ENCODE measurements at regions not wholly inside any gene's neighbourhood (a gene's known extent, or its start where the extent isn't known, plus 50 kb on each side); places are given as distances from the start of the nearest gene placed in this dataset.
"Not testable (repeated sequence)": the region's sequence is repeated elsewhere in the genome, so short reads cannot be mapped to it uniquely, and the experiment has no call there.

DNA sequence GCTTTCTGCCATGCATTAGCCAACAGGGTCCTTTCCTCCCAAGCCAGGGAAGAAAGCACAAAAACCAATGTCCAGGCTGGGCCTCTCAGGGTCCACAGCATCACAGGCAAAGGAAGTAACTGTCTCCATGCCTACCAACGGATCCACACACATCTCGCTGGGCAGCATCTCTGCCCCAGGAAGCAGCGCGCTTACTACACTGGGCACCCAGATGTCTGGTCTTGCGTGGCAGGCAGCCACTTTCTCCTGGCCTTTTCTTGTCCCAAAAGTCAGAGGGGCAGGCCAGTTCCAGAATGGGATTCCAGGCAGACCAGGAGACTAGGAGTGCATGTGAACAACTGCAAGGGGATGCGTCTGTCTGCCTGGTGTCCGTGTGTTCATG is 153.3 kb upstream of the PLGLB2 start:
- TF ChIP-seq, protein P1, sequence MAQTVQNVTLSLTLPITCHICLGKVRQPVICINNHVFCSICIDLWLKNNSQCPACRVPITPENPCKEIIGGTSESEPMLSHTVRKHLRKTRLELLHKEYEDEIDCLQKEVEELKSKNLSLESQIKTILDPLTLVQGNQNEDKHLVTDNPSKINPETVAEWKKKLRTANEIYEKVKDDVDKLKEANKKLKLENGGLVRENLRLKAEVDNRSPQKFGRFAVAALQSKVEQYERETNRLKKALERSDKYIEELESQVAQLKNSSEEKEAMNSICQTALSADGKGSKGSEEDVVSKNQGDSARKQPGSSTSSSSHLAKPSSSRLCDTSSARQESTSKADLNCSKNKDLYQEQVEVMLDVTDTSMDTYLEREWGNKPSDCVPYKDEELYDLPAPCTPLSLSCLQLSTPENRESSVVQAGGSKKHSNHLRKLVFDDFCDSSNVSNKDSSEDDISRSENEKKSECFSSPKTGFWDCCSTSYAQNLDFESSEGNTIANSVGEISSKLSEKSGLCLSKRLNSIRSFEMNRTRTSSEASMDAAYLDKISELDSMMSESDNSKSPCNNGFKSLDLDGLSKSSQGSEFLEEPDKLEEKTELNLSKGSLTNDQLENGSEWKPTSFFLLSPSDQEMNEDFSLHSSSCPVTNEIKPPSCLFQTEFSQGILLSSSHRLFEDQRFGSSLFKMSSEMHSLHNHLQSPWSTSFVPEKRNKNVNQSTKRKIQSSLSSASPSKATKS (CRISPR knock-in tag; IDR thresholded peaks at IDR 0.05) = not testable (repeated sequence)
- not testable (repeated sequence) for TF ChIP-seq POLR2AphosphoS5 (IDR thresholded peaks at IDR 0.05; ENCODE audit: low read depth, low read length); HOXA7 (CRISPR knock-in tag; IDR thresholded peaks at IDR 0.05); JUND (CRISPR knock-in tag; IDR thresholded peaks at IDR 0.05); DR1 (CRISPR knock-in tag; IDR thresholded peaks at IDR 0.05)
- TF ChIP-seq, protein P2, sequence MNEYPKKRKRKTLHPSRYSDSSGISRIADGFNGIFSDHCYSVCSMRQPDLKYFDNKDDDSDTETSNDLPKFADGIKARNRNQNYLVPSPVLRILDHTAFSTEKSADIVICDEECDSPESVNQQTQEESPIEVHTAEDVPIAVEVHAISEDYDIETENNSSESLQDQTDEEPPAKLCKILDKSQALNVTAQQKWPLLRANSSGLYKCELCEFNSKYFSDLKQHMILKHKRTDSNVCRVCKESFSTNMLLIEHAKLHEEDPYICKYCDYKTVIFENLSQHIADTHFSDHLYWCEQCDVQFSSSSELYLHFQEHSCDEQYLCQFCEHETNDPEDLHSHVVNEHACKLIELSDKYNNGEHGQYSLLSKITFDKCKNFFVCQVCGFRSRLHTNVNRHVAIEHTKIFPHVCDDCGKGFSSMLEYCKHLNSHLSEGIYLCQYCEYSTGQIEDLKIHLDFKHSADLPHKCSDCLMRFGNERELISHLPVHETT (CRISPR knock-in tag; conservative IDR thresholded peaks at IDR 0.05) = not testable (repeated sequence)
- TF ChIP-seq, protein P3, sequence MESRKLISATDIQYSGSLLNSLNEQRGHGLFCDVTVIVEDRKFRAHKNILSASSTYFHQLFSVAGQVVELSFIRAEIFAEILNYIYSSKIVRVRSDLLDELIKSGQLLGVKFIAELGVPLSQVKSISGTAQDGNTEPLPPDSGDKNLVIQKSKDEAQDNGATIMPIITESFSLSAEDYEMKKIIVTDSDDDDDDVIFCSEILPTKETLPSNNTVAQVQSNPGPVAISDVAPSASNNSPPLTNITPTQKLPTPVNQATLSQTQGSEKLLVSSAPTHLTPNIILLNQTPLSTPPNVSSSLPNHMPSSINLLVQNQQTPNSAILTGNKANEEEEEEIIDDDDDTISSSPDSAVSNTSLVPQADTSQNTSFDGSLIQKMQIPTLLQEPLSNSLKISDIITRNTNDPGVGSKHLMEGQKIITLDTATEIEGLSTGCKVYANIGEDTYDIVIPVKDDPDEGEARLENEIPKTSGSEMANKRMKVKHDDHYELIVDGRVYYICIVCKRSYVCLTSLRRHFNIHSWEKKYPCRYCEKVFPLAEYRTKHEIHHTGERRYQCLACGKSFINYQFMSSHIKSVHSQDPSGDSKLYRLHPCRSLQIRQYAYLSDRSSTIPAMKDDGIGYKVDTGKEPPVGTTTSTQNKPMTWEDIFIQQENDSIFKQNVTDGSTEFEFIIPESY (CRISPR knock-in tag; IDR thresholded peaks at IDR 0.05) = not testable (repeated sequence)
- TF ChIP-seq, protein P4, sequence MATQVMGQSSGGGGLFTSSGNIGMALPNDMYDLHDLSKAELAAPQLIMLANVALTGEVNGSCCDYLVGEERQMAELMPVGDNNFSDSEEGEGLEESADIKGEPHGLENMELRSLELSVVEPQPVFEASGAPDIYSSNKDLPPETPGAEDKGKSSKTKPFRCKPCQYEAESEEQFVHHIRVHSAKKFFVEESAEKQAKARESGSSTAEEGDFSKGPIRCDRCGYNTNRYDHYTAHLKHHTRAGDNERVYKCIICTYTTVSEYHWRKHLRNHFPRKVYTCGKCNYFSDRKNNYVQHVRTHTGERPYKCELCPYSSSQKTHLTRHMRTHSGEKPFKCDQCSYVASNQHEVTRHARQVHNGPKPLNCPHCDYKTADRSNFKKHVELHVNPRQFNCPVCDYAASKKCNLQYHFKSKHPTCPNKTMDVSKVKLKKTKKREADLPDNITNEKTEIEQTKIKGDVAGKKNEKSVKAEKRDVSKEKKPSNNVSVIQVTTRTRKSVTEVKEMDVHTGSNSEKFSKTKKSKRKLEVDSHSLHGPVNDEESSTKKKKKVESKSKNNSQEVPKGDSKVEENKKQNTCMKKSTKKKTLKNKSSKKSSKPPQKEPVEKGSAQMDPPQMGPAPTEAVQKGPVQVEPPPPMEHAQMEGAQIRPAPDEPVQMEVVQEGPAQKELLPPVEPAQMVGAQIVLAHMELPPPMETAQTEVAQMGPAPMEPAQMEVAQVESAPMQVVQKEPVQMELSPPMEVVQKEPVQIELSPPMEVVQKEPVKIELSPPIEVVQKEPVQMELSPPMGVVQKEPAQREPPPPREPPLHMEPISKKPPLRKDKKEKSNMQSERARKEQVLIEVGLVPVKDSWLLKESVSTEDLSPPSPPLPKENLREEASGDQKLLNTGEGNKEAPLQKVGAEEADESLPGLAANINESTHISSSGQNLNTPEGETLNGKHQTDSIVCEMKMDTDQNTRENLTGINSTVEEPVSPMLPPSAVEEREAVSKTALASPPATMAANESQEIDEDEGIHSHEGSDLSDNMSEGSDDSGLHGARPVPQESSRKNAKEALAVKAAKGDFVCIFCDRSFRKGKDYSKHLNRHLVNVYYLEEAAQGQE (IDR thresholded peaks at IDR 0.05; ENCODE audit: borderline replicate concordance in 1 of 2, low read depth in 1 of 2, low read length in 2 of 2) = not testable (repeated sequence)
